GM12875 (cell line): ENCODE measurements at regions not wholly inside any gene's neighbourhood (a gene's known extent, or its start where the extent isn't known, plus 50 kb on each side); places are given as distances from the start of the nearest gene placed in this dataset.

Experiments used
- H3K4me3 ChIP-seq: one replicate; pipeline ENCODE4 v1.5.1; 2011; ENCODE audit warnings: low read depth, low read length, control low read depth
- CTCF ChIP-seq: IDR thresholded peaks from 2 replicates; pipeline ENCODE4 v1.5.1; 2011; ENCODE audit warnings: low read depth, mild to moderate bottlenecking, control low read depth, inconsistent platforms, low read length, moderate library complexity, borderline replicate concordance; ENCODE audit not compliant: insufficient read depth

DNA sequence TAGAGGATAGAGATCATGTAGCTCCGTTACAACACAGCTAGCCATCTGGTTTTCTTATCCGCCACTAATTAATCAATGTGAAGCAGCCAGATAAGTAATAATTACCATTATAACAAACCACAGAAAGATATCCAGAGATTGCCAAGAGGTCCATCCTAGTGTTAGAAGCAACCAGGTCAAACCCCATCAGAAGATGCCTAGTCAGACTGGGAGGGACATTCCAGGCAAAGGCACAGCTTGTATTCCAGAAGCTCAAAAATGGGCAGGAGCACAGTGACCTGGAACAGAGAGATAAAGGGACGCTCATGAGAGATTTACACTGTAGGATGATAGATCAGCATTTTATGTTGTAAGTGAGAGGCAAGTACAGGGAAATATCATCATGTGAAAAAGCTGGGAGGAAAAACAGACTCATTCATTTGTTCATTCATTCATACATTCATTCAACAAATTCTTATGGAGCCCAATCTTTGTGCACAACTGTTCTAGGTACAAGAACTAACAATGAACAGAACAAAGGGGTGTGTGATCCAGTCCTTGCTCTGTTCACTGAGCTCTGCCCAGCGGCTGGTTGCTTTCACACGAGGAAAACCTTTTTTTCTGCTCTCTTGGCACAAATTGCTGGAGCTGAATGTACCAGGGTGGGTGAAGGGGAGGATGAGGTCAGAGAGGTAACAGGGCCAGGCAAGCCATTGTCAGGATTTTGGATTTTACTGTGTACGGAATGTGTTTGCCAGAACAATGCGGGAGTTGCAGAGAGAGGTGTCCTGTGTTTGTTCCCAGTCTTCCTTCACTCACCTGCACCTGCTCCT, 240.8 kb upstream of the FGGY start:
- no peak for TF ChIP-seq CTCF
- no peak overlapping the region for H3K4me3 ChIP-seq

- no peak overlapping the region for H3K4me3 ChIP-seq
- no peak for TF ChIP-seq CTCF
Observed at GRCh38 chr1:59057211-59057694, 239.6 kb upstream of the FGGY start.

GRCh38 chr1:59057796-59058195, 239.1 kb upstream of the FGGY start:
- no peak for TF ChIP-seq CTCF
- H3K4me3 ChIP-seq, result no peak overlapping the region

DNA sequence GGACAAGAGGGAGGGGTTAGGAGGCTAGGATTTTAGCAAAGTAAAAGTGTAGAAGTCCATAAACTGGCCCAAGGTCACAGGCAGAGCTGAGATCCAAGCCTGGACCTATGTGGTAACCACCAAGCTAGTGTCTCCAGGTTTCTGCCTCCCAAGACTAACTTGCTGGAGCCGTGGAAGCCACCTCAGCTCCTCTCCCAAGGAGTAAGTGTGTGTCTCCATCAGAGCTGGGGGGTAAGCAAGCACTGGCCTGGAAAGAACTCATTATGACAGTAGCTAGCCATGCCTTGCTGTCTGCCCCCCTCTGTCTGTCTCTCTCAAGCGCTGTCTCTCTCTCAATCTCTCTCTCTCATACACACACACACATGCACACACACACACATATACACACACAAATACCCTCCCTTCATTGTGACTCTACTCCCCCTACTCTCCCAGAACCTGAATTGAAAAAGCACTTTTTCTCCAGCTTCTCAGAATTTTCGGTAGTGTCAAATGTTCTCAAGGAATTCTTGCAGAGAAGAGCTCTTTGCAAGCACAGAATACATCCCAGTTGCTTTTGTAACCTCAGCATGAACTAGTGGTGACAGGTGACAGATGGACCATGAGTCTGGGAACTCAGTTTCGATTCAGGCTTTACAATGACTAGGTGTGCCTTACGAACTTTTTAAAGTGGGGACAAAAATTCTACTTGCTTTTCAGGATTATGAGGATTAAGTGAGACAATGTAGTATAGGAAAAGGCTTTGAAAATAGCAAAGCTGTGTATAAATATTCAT, 238.0 kb upstream of the FGGY start:
- no peak overlapping the region for H3K4me3 ChIP-seq
- no peak for TF ChIP-seq CTCF

- no peak overlapping the region for H3K4me3 ChIP-seq
- no peak for TF ChIP-seq CTCF
Observed at GRCh38 chr1:59061876-59062275, 235.0 kb upstream of the FGGY start.

- no peak for TF ChIP-seq CTCF
- no peak overlapping the region for H3K4me3 ChIP-seq
Observed at GRCh38 chr1:59062743-59063142, 234.2 kb upstream of the FGGY start.

GRCh38 chr1:59063501-59063900, 233.4 kb upstream of the FGGY start:
- no peak overlapping the region for H3K4me3 ChIP-seq
- no peak for TF ChIP-seq CTCF
